Omental fat pad (tissue), 3 donors: ENCODE measurements at regions not wholly inside any gene's neighbourhood (a gene's known extent, or its start where the extent isn't known, plus 50 kb on each side); places are given as distances from the start of the nearest gene placed in this dataset.

Experiments used
- ATAC-seq: fragments of 150-250 bp; one replicate; pipeline ENCODE4 v1.9.1; 2016; ENCODE audit warnings: mild to moderate bottlenecking, moderate library complexity; ENCODE audit not compliant: low FRiP score
- DNase-seq: peaks from one replicate; pipeline ENCODE4 v3.0.0-alpha.2; 2019; ENCODE audit warnings: low spot score
- TF ChIP-seq, protein P1 (sequence below), 3 donors: fragments of 450-650 bp; IDR thresholded peaks; one replicate each; pipeline ENCODE4 v1.5.1; 2016 to 2017; ENCODE audit warnings: antibody characterized with exemption in 3 of 3, mild to moderate bottlenecking in 3 of 3, moderate library complexity in 2 of 3

DNA sequence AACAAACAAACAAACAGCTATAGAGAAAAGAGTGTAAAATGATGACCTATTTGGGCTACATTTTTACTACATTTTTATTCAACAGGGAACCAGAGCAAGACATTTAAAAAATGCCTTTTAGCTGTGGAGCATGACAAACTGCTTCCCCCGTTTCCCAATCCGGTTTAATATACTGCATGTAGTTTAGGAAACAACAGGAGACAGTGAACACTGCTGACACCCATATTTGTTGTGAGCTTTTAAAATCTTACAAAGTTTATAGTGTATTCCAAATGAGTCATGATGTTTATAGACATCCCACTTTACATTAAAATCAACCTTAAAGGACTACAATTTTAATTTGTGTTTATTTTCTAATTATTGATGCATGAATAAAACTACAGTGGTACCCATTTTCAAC lies 1238.3 kb downstream of the TECRL start:
- TF ChIP-seq, protein P1, sequence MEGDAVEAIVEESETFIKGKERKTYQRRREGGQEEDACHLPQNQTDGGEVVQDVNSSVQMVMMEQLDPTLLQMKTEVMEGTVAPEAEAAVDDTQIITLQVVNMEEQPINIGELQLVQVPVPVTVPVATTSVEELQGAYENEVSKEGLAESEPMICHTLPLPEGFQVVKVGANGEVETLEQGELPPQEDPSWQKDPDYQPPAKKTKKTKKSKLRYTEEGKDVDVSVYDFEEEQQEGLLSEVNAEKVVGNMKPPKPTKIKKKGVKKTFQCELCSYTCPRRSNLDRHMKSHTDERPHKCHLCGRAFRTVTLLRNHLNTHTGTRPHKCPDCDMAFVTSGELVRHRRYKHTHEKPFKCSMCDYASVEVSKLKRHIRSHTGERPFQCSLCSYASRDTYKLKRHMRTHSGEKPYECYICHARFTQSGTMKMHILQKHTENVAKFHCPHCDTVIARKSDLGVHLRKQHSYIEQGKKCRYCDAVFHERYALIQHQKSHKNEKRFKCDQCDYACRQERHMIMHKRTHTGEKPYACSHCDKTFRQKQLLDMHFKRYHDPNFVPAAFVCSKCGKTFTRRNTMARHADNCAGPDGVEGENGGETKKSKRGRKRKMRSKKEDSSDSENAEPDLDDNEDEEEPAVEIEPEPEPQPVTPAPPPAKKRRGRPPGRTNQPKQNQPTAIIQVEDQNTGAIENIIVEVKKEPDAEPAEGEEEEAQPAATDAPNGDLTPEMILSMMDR (IDR thresholded peaks at IDR 0.05), result no peak
- no peak for DNase-seq
- no peak for ATAC-seq

- DNase-seq (no peak), ATAC-seq (no peak)
- TF ChIP-seq, protein P1 (IDR thresholded peaks at IDR 0.05), result no peak
Observed at GRCh38 chr4:63169836-63170235, 1239.4 kb downstream of the TECRL start.

DNA sequence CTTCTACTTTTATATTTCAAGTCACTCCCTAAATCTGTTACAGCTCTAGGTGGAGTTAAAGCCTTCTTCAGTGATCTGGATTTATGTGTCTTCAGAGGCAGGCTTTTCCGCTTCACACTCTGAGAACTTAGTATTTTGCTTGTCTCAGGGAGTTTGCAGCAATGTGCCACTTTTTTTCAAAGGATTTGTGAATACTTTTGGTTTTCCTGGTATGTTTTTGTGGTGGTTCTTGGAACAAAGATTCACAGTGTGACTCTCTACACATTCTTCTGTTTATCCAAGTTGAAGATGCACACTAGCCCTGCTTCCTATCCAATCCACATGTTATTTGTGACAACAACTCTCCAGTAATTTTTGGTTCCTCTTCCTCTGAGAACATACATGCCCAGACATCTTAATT lies 1253.7 kb downstream of the TECRL start:
- ATAC-seq (no peak), DNase-seq (no peak)
- TF ChIP-seq, protein P1 (IDR thresholded peaks at IDR 0.05), result no peak

- DNase-seq, result no peak
- ATAC-seq, result no peak
- TF ChIP-seq, protein P1 (IDR thresholded peaks at IDR 0.05), result no peak
Observed at GRCh38 chr4:63123441-63123840, 1285.8 kb downstream of the TECRL start.

GRCh38 chr4:63122955-63123354 lies 1286.3 kb downstream of the TECRL start:
- ATAC-seq, result no peak
- TF ChIP-seq, protein P1 (IDR thresholded peaks at IDR 0.05), result no peak
- no peak for DNase-seq

- ATAC-seq (no peak), DNase-seq (no peak)
- TF ChIP-seq, protein P1 (IDR thresholded peaks at IDR 0.05), result no peak
Observed at GRCh38 chr4:63106600-63106999, 1302.7 kb downstream of the TECRL start.

- no peak for DNase-seq
- TF ChIP-seq, protein P1 (IDR thresholded peaks at IDR 0.05), result no peak
- ATAC-seq, result no peak
Observed at GRCh38 chr4:63105839-63106238, 1303.4 kb downstream of the TECRL start.
